ENCODE measurements at regions not wholly inside any gene's neighbourhood (a gene's known extent, or its start where the extent isn't known, plus 50 kb on each side); places are given as distances from the start of the nearest gene placed in this dataset.

- DNase-seq, result no peak
- in situ Hi-C loops (cut with HindIII; ENCODE audit: low pct_ligation_motif_present, low sequenced_read_pairs), result no loop called here
- Histone ChIP-seq H3K4me3 (ENCODE audit: low read depth, low read length) (no peak overlapping the region), H3K27me3 (replicated peaks) (no peaks in the 10 kb centered on the region), H3K36me3 (replicated peaks) (no peaks in the 10 kb centered on the region), H3K27ac (no peak overlapping the region)
- no peak for TF ChIP-seq CTCF (IDR thresholded peaks at IDR 0.05; ENCODE audit: low read depth, low read length, missing control alignments)
Observed at GRCh38 chr3:189058071-189058470, 113.7 kb upstream of the TPRG1 start.

- no peak for TF ChIP-seq CTCF (IDR thresholded peaks at IDR 0.05; ENCODE audit: low read depth, low read length, missing control alignments)
- in situ Hi-C loops (cut with HindIII; ENCODE audit: low pct_ligation_motif_present, low sequenced_read_pairs), result no loop called here
- DNase-seq, result no peak
- Histone ChIP-seq H3K4me3 (ENCODE audit: low read depth, low read length) (no peak overlapping the region), H3K27me3 (replicated peaks) (no peaks in the 10 kb centered on the region), H3K36me3 (replicated peaks) (no peaks in the 10 kb centered on the region), H3K27ac (no peak overlapping the region)
Observed at GRCh38 chr3:189070965-189071364, 100.8 kb upstream of the TPRG1 start.

GRCh38 chr3:189071446-189071845, 100.3 kb upstream of the TPRG1 start:
- no peaks in the 10 kb centered on the region for H3K36me3 ChIP-seq (replicated peaks)
- in situ Hi-C loops (cut with HindIII; ENCODE audit: low pct_ligation_motif_present, low sequenced_read_pairs), result no loop called here
- no peak for TF ChIP-seq CTCF (IDR thresholded peaks at IDR 0.05; ENCODE audit: low read depth, low read length, missing control alignments)
- no peak overlapping the region for H3K4me3 ChIP-seq (ENCODE audit: low read depth, low read length)
- H3K27ac ChIP-seq, result no peak overlapping the region
- DNase-seq, result no peak
- H3K27me3 ChIP-seq (replicated peaks), result no peaks in the 10 kb centered on the region

GRCh38 chr3:189076449-189076848, 95.3 kb upstream of the TPRG1 start:
- Histone ChIP-seq H3K4me3 (ENCODE audit: low read depth, low read length) (no peak overlapping the region), H3K27me3 (replicated peaks) (no peaks in the 10 kb centered on the region), H3K27ac (no peak overlapping the region), H3K36me3 (replicated peaks) (no peaks in the 10 kb centered on the region)
- no peak for TF ChIP-seq CTCF (IDR thresholded peaks at IDR 0.05; ENCODE audit: low read depth, low read length, missing control alignments)
- DNase-seq, result no peak
- in situ Hi-C loops (cut with HindIII; ENCODE audit: low pct_ligation_motif_present, low sequenced_read_pairs), result no loop called here

- H3K4me3 ChIP-seq (ENCODE audit: low read depth, low read length), result no peak overlapping the region
- no peaks in the 10 kb centered on the region for H3K27me3 ChIP-seq (replicated peaks)
- no peak for DNase-seq
- H3K36me3 ChIP-seq (replicated peaks), result no peaks in the 10 kb centered on the region
- no peak overlapping the region for H3K27ac ChIP-seq
- in situ Hi-C loops (cut with HindIII; ENCODE audit: low pct_ligation_motif_present, low sequenced_read_pairs), result no loop called here
- TF ChIP-seq CTCF (IDR thresholded peaks at IDR 0.05; ENCODE audit: low read depth, low read length, missing control alignments), result no peak
Observed at GRCh38 chr3:189080745-189081144, 91.0 kb upstream of the TPRG1 start.

GRCh38 chr3:189082666-189083427, 88.9 kb upstream of the TPRG1 start:
- H3K27ac ChIP-seq, result no peak overlapping the region
- DNase-seq, result no peak

More at GRCh38 chr3:189082666-189083427, 88.9 kb upstream of the TPRG1 start:
- H3K27me3 ChIP-seq (replicated peaks), result no peaks in the 10 kb centered on the region
- in situ Hi-C loops (cut with HindIII; ENCODE audit: low pct_ligation_motif_present, low sequenced_read_pairs), result no loop called here
- H3K36me3 ChIP-seq (replicated peaks), result no peaks in the 10 kb centered on the region
- no peak for TF ChIP-seq CTCF (IDR thresholded peaks at IDR 0.05; ENCODE audit: low read depth, low read length, missing control alignments)
- no peak overlapping the region for H3K4me3 ChIP-seq (ENCODE audit: low read depth, low read length)

Measured in brain microvascular endothelial cell (primary cell).